C4-2B (cell line): ENCODE measurements at regions not wholly inside any gene's neighbourhood (a gene's known extent, or its start where the extent isn't known, plus 50 kb on each side); places are given as distances from the start of the nearest gene placed in this dataset.

Experiments
- CTCF ChIP-seq: fragments of 450-650 bp; conservative IDR thresholded peaks from 2 replicates; pipeline ENCODE4 v1.5.1; 2017; ENCODE audit warnings: mild to moderate bottlenecking
- ZFX ChIP-seq: fragments of 450-650 bp; IDR thresholded peaks from 2 replicates; pipeline ENCODE4 v1.6.1; 2017

- peak; percentile 52 for TF ChIP-seq CTCF
- TF ChIP-seq ZFX = no peak
Measured at GRCh38 chr18:27298214-27298804, 113.2 kb upstream of the CHST9 start.
